ENCODE measurements at regions not wholly inside any gene's neighbourhood (a gene's known extent, or its start where the extent isn't known, plus 50 kb on each side); places are given as distances from the start of the nearest gene placed in this dataset.

DNA sequence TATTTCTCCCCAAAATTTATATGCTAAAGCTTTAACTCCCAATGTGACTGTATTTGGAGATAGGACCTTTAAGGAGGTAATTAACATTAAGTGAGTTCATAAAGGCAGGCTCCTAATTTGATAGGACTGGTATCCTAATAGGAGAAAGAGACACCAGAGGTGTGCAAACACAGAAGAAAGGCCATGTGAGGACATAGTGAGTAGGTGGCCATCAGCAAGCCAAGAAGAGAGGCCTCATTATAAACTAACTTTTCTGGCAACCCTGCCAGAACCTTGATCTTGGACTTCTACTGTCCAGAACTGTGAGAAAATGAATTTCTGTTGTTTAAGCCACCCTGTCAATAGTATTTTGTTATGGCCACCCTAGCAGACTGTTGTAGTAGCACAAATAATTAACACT lies 177.9 kb upstream of the FUT9 start:
- no peaks in the 10 kb centered on the region for H3K36me3 Mint-ChIP-seq (ENCODE audit: insufficient read depth in 1 of 3, low read depth in 3 of 3)
- H3K4me3 Mint-ChIP-seq: no peak overlapping the region
- no peak overlapping the region for H2AFZ ChIP-seq (ENCODE audit: low read length)
- no peaks in the 10 kb centered on the region for H3K79me1 ChIP-seq (ENCODE audit: insufficient read depth, low read depth, low read length, poor library complexity, severe bottlenecking)
- no peak overlapping the region for H2BK120ac ChIP-seq (ENCODE audit: low read depth, low read length, poor library complexity, severe bottlenecking)
- H4K8ac ChIP-seq (replicated peaks; ENCODE audit: insufficient read length, low read depth, low read length): no peak overlapping the region
- no peaks in the 10 kb centered on the region for H3K4me1 ChIP-seq (ENCODE audit: insufficient read depth, low read length)
- TF ChIP-seq, protein P1, sequence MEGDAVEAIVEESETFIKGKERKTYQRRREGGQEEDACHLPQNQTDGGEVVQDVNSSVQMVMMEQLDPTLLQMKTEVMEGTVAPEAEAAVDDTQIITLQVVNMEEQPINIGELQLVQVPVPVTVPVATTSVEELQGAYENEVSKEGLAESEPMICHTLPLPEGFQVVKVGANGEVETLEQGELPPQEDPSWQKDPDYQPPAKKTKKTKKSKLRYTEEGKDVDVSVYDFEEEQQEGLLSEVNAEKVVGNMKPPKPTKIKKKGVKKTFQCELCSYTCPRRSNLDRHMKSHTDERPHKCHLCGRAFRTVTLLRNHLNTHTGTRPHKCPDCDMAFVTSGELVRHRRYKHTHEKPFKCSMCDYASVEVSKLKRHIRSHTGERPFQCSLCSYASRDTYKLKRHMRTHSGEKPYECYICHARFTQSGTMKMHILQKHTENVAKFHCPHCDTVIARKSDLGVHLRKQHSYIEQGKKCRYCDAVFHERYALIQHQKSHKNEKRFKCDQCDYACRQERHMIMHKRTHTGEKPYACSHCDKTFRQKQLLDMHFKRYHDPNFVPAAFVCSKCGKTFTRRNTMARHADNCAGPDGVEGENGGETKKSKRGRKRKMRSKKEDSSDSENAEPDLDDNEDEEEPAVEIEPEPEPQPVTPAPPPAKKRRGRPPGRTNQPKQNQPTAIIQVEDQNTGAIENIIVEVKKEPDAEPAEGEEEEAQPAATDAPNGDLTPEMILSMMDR (conservative IDR thresholded peaks at IDR 0.05): no peak
- no peak overlapping the region for H3T11ph ChIP-seq (ENCODE audit: low read length)
- H3K27ac ChIP-seq (ENCODE audit: insufficient read length, low read depth, low read length): no peak overlapping the region
- H3K18ac ChIP-seq (ENCODE audit: insufficient read length, low read depth, low read length): no peak overlapping the region
- H3K4ac ChIP-seq (ENCODE audit: low read depth, low read length): no peak overlapping the region
- peaks cover 5 to 9% of the 10 kb centered on the region in 2 experiments for H3K4me1 Mint-ChIP-seq
- H2BK5ac ChIP-seq (ENCODE audit: insufficient read length, low read length): no peak overlapping the region
- H3K27me3 Mint-ChIP-seq (ENCODE audit: low read depth): no peaks in the 10 kb centered on the region
- DNase-seq: no peak
- H2BK20ac ChIP-seq (ENCODE audit: low read depth, low read length, poor library complexity, severe bottlenecking): no peak overlapping the region
- H3K79me2 ChIP-seq (ENCODE audit: insufficient read depth, low read length): no peaks in the 10 kb centered on the region
- no peak overlapping the region for H2BK12ac ChIP-seq (ENCODE audit: insufficient read length, low read depth, low read length)
- no peak overlapping the region for H3K4me2 ChIP-seq (ENCODE audit: insufficient read depth, insufficient read length, low read length)
- H2BK15ac ChIP-seq (ENCODE audit: low read depth, low read length): no peak overlapping the region
- H3K27ac Mint-ChIP-seq: no peak overlapping the region
- no peak overlapping the region for H4K91ac ChIP-seq (ENCODE audit: insufficient read length, low read depth, low read length)
- H3K23ac ChIP-seq (ENCODE audit: insufficient read length, low read depth, low read length): no peak overlapping the region
- H3K56ac ChIP-seq (ENCODE audit: insufficient read length, low read depth, low read length): no peak overlapping the region
- no peaks in the 10 kb centered on the region; a peak in 1 of 5 replicates for H3K9me3 Mint-ChIP-seq
- no peaks in the 10 kb centered on the region for H4K20me1 ChIP-seq (ENCODE audit: control insufficient read depth, insufficient read depth, insufficient read length)
- no peaks in the 10 kb centered on the region for H3K23me2 ChIP-seq (ENCODE audit: insufficient read length, low read depth, low read length, poor library complexity, severe bottlenecking)
- H3K9ac ChIP-seq (ENCODE audit: extremely low read depth, insufficient read length, low read length): no peak overlapping the region
- no peak overlapping the region for H4K5ac ChIP-seq (ENCODE audit: insufficient read length, low read depth, low read length)
- H3K9me3 ChIP-seq (ENCODE audit: control insufficient read depth, low read depth, low read length): no peaks in the 10 kb centered on the region
- no peak overlapping the region for H3K14ac ChIP-seq (ENCODE audit: insufficient read depth, low read length)
- H2AK5ac ChIP-seq (ENCODE audit: insufficient read length, low read length): no peak overlapping the region
- no peaks in the 10 kb centered on the region for H3K27me3 ChIP-seq (ENCODE audit: insufficient read depth, low read length)
